ENCODE measurements at regions not wholly inside any gene's neighbourhood (a gene's known extent, or its start where the extent isn't known, plus 50 kb on each side); places are given as distances from the start of the nearest gene placed in this dataset.
"Not testable (repeated sequence)": the region's sequence is repeated elsewhere in the genome, so short reads cannot be mapped to it uniquely, and the experiment has no call there.

DNA sequence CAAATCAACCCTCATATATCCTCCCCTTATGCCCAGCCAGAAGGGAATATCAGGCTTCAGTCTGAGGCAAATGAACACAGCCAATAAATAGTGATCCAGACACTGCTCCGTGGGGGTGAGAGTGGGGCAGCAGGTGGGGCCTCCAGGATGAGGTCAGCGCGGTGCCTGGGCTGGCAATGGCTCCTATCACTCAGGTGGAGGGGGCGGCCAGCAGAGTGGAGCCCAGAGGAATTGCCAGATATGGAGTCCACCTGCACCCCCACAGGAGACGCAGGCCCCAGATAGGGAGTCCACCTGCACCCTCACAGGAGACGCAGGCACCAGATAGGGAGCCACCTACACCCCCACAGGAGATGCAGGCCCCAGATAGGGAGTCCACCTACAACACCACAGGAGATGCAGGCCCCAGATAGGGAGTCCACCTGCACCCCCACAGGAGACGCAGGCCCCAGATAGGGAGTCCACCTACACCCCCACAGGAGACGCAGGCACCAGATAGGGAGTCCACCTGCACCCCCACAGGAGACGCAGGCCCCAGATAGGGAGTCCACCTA is 78.0 kb upstream of the PPP2R2D start:
- no peak for DNase-seq (ENCODE audit: low read depth in 1 of 2, low spot score in 1 of 2)

GRCh38 chr10:131823601-131824099 is 77.2 kb upstream of the PPP2R2D start:
- DNase-seq (ENCODE audit: low read depth in 1 of 2, low spot score in 1 of 2) = not testable (repeated sequence)

- no peak for DNase-seq (ENCODE audit: low read depth in 1 of 2, low spot score in 1 of 2)
Measured at GRCh38 chr10:131824371-131825149, 76.2 kb upstream of the PPP2R2D start.

- no peak for DNase-seq (ENCODE audit: low read depth in 1 of 2, low spot score in 1 of 2)
Measured at GRCh38 chr10:131825150-131825848, 75.5 kb upstream of the PPP2R2D start.

DNA sequence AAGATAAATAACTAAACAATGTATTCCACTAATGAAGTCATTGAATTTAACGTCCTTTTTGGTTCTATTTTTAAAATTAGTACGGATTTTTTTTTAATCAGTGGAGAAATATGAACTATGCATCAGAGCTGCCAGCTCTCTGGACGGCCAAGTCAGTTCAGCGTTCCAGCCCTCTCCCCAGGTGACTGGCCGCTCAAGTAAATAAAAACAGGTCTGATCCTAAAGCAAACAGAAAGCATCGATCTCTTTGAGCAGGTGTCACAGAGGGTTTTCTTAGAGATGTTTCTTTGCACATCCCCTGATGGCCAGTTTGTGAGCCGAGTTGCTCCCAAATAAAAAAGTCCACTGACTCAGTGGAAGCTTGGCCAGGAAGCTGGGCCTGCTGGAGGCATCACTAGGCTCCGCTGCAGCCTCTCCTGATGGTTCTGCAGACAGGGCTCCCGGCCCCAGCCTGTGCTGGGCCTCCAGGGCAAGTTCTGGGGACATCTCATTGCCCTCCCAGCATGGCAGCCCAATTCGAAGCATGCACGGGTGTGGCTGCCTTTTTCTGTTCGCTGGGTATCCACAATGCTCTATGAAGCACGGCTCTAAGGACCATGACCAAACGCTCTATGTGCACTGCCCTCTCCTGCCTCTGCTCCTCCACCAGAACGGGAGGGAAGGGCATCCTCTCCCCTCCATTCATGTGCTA is 74.7 kb upstream of the PPP2R2D start:
- no peak for DNase-seq (ENCODE audit: low read depth in 1 of 2, low spot score in 1 of 2)

DNA sequence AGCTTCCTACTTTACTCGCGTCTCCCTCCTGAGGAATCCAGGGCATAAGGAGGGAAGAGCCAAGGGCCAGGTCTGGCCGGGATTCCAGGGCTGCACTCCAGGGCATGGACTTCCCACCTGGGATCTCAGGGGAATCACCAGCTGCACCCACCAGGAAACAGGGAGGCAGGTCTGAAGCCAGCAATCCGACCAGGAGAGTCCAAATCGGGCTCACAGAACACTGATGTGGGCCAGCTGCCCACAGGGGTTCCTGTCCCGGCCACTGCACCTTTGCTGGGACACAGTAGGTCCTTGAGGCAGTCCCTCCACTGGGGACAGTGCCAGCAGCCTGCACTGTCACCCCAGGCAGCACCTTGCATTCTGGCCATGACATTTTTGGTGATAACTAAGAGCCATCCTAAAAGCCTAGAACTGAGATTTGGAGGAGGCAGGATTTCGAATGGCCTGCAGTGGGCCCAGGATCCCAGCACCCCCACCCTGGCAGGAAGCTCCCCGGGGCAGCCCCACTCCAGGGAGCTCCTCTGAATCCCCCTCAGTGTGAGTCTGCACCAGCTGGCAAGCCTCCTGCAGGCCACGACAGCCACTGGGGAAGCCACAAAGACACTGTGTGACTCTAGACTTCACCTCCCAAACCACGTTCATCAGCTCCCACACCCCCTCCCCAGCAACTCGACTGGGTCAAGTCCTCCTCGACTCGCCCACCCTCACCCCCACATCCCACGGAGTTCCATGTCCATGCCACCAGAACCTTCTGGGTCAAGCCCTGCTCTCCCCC is 71.5 kb upstream of the PPP2R2D start:
- DNase-seq (ENCODE audit: low read depth in 1 of 2, low spot score in 1 of 2) = no peak

DNA sequence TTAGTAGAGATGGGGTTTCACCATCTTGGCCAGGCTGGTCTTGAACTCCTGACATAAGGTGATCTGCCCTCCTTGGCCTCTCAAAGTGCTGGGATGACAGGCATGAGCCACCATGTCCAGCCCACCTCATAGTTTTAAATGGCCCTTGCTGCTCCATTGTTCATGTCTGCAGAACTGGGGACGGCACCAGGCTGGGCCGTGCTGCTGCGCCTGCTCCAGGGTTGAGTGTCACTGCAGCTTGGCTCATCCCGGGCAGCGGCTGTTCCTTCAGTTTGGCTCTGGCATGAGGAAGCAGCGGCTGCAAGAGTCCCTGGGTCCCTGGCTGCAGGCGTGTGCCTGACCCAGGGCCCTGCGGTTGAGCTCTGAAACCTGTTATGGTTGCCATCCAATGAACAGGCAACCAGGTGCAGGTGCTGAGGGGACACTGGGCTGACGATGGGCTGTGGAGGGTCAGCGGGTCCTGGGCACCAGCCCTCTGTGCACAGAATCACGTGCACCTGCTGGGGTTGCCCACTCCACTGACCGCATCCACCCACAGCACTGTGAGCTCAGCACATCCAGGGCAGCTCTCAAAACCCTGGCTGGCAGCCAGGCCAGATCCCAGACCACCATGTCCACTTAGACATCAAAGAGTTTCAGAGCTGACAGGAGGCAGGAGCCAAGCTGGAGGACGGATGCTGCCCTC is 70.2 kb upstream of the PPP2R2D start:
- DNase-seq (ENCODE audit: low read depth in 1 of 2, low spot score in 1 of 2) = no peak

- no peak for DNase-seq (ENCODE audit: low read depth in 1 of 2, low spot score in 1 of 2)
Measured at GRCh38 chr10:131831561-131831960, 69.2 kb upstream of the PPP2R2D start.

- no peak for DNase-seq (ENCODE audit: low read depth in 1 of 2, low spot score in 1 of 2)
Measured at GRCh38 chr10:131832056-131832685, 68.6 kb upstream of the PPP2R2D start.

- no peak for DNase-seq (ENCODE audit: low read depth in 1 of 2, low spot score in 1 of 2)
Measured at GRCh38 chr10:131833013-131833412, 67.8 kb upstream of the PPP2R2D start.

GRCh38 chr10:131833446-131834080 is 67.2 kb upstream of the PPP2R2D start:
- no peak for DNase-seq (ENCODE audit: low read depth in 1 of 2, low spot score in 1 of 2)

GRCh38 chr10:131834152-131834810 is 66.5 kb upstream of the PPP2R2D start:
- DNase-seq (ENCODE audit: low read depth in 1 of 2, low spot score in 1 of 2) = no peak

GRCh38 chr10:131838966-131839742 is 61.7 kb upstream of the PPP2R2D start:
- no peak for DNase-seq (ENCODE audit: low read depth in 1 of 2, low spot score in 1 of 2)

- DNase-seq (ENCODE audit: low read depth in 1 of 2, low spot score in 1 of 2) = not testable (repeated sequence)
Measured at GRCh38 chr10:131839880-131840787, 60.7 kb upstream of the PPP2R2D start.

DNA sequence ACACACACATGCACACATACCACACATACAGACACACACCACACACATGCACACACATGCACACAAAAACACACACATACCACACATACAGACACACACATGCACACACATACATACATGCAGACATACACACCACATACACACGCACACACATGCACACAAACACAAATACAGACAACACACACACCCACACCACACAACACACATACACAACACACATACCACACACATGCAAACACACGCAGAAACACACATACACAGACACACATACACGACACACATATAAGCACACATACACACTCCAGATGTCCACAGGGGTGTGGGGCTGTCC is 60.1 kb upstream of the PPP2R2D start:
- DNase-seq (ENCODE audit: low read depth in 1 of 2, low spot score in 1 of 2) = no peak

DNA sequence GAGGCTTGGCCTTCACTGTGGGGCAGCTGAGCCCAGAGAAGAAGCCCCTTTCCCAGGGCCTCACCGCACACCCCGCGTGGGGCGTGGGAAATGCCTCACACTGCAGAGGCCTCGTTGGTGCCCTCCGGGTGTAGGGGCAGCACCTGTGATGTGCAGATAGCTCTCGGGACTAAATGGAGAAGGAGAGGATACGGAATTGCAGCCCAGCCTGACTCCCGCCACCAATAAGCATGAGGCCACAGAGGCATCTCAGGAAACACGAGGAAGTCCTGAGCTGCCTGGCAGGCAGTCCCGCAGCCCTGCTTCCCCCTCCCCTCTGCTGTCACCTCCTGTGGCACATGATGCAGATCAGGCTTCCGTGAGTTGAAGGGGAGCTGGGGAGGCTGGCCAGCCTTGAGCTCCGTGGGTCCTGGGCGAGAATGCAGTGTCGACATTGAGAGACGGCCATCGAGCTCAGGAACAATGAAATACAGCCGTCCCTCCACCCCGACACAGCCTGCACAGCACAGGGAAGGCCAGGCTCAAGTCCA is 59.6 kb upstream of the PPP2R2D start:
- no peak for DNase-seq (ENCODE audit: low read depth in 1 of 2, low spot score in 1 of 2)

DNA sequence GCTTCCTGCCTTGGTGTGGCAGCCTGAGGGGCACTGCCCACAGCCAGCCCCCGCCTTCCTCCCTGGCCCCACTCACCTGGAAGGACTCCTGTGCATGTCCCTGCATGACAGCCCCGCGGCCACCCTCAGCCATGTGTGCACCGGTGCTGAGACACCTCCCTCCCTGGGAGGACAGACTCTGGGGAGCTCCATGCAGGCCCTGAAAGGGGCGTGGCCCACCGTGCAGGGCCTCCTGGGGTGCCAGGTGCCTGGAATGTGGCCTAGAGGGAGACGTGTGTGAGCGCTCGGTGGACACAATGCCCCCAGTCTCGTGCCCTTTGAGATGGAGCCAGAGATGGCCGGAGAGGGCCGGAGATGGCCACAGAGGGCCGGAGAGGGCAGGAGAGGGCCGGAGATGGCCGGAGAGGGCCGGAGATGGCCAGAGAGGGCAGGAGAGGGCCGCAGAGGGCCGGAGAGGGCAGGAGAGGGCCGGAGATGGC is 59.1 kb upstream of the PPP2R2D start:
- DNase-seq (ENCODE audit: low read depth in 1 of 2, low spot score in 1 of 2) = no peak

Data from stimulated activated CD4-positive, alpha-beta T cell treated with anti-CD3 and anti-CD28 coated beads, Interleukin-15, amount 100 ng/mL, for 1 hour (primary cell).